HEK293 (cell line): ENCODE measurements at regions not wholly inside any gene's neighbourhood (a gene's known extent, or its start where the extent isn't known, plus 50 kb on each side); places are given as distances from the start of the nearest gene placed in this dataset.

Experiments used
- CTCF ChIA-PET: fragments of 350-600 bp; formaldehyde crosslinking; extraction: SDS; loops from one replicate; lab custom pipeline; 2021; ENCODE audit warnings: antibody characterized with exemption; lab: Yijun Ruan, JAX
- POLR2A ChIA-PET: fragments of 300-600 bp; formaldehyde crosslinking; extraction: SDS; loops from one replicate; lab custom pipeline; 2020; ENCODE audit warnings: antibody characterized with exemption, inconsistent platforms; lab: Yijun Ruan, JAX
- H3K27ac ChIP-seq: fragments of 200-500 bp; sonication (Bioruptor generic); 2 replicates; pipeline ENCODE4 v1.5.1; 2014; ENCODE audit warnings: low read depth, low read length, control low read depth, inconsistent platforms; ENCODE audit errors: extremely low read depth
- H3K36me3 ChIP-seq, 2 experiments: fragments of 200-500 bp in 1 of 2; sonication (Bioruptor generic) in 1 of 2; 1 replicate in 1 of 2; 2 replicates in 1 of 2; pipeline ENCODE4 v1.5.1; 2014 to 2017; ENCODE audit warnings: inconsistent platforms in 2 of 2, low read length in 2 of 2; ENCODE audit not compliant: control insufficient read depth in 2 of 2, insufficient read depth in 1 of 2
- H3K4me1 ChIP-seq: fragments of 200-500 bp; sonication (Bioruptor generic); 2 replicates; pipeline ENCODE4 v1.5.1; 2014; ENCODE audit warnings: mild to moderate bottlenecking, low read length, inconsistent platforms; ENCODE audit not compliant: control insufficient read depth, insufficient read depth
- H3K4me3 ChIP-seq: 2 replicates; pipeline ENCODE4 v1.5.1; 2011; ENCODE audit warnings: low read depth, mild to moderate bottlenecking, control low read depth, low read length, moderate library complexity
- H3K9me3 ChIP-seq: fragments of 200-500 bp; sonication (Bioruptor generic); 2 replicates; pipeline ENCODE4 v1.5.1; 2014; ENCODE audit warnings: low read depth, low read length, inconsistent platforms; ENCODE audit not compliant: control insufficient read depth, insufficient read depth
- BCL11A ChIP-seq: fragments of 450-650 bp; formaldehyde crosslinking; IDR thresholded peaks from 2 replicates; pipeline ENCODE4 v1.5.1; 2016; ENCODE audit warnings: low read depth, missing biosample characterization, missing genetic modification characterization
- FEZF1 ChIP-seq: fragments of 450-650 bp; formaldehyde crosslinking; IDR thresholded peaks from 2 replicates; pipeline ENCODE4 v1.5.1; 2016; ENCODE audit warnings: missing biosample characterization, missing genetic modification characterization
- GLI4 ChIP-seq: fragments of 450-650 bp; formaldehyde crosslinking; IDR thresholded peaks from 2 replicates; pipeline ENCODE4 v1.5.1; 2016; ENCODE audit warnings: missing biosample characterization, missing genetic modification characterization
- YY2 ChIP-seq: fragments of 450-650 bp; formaldehyde crosslinking; IDR thresholded peaks from 2 replicates; pipeline ENCODE4 v1.5.1; 2016; ENCODE audit warnings: missing biosample characterization, missing genetic modification characterization
- ZBTB7A ChIP-seq: fragments of 450-650 bp; formaldehyde crosslinking; IDR thresholded peaks from 2 replicates; pipeline ENCODE4 v1.5.1; 2016; ENCODE audit warnings: low read depth, missing biosample characterization, missing genetic modification characterization
- ZNF10 ChIP-seq: fragments of 450-650 bp; formaldehyde crosslinking; IDR thresholded peaks from 2 replicates; pipeline ENCODE4 v1.5.1; 2017; ENCODE audit warnings: missing biosample characterization, missing genetic modification characterization
- ZNF140 ChIP-seq: fragments of 450-650 bp; formaldehyde crosslinking; IDR thresholded peaks from 2 replicates; pipeline ENCODE4 v1.5.1; 2016; ENCODE audit warnings: missing biosample characterization, missing genetic modification characterization
- ZNF214 ChIP-seq: fragments of 450-650 bp; formaldehyde crosslinking; IDR thresholded peaks from 2 replicates; pipeline ENCODE4 v1.5.1; 2017; ENCODE audit warnings: missing biosample characterization, mild to moderate bottlenecking, missing genetic modification characterization, borderline replicate concordance
- ZNF223 ChIP-seq: fragments of 450-650 bp; formaldehyde crosslinking; IDR thresholded peaks from 2 replicates; pipeline ENCODE4 v1.5.1; 2016; ENCODE audit warnings: missing biosample characterization, missing genetic modification characterization
- ZNF362 ChIP-seq: fragments of 450-650 bp; formaldehyde crosslinking; IDR thresholded peaks from 2 replicates; pipeline ENCODE4 v1.5.1; 2016; ENCODE audit warnings: missing biosample characterization, missing genetic modification characterization
- ZNF398 ChIP-seq: fragments of 450-650 bp; formaldehyde crosslinking; IDR thresholded peaks from 2 replicates; pipeline ENCODE4 v1.5.1; 2017; ENCODE audit warnings: missing biosample characterization, missing genetic modification characterization
- ZNF423 ChIP-seq: fragments of 450-650 bp; formaldehyde crosslinking; IDR thresholded peaks from 2 replicates; pipeline ENCODE4 v1.5.1; 2016; ENCODE audit warnings: missing biosample characterization, missing genetic modification characterization
- ZNF473 ChIP-seq: fragments of 450-650 bp; formaldehyde crosslinking; IDR thresholded peaks from 2 replicates; pipeline ENCODE4 v1.5.1; 2017; ENCODE audit warnings: missing biosample characterization, missing genetic modification characterization
- ZNF501 ChIP-seq: fragments of 450-650 bp; formaldehyde crosslinking; IDR thresholded peaks from 2 replicates; pipeline ENCODE4 v1.5.1; 2016; ENCODE audit warnings: missing biosample characterization, missing genetic modification characterization
- ZNF521 ChIP-seq: fragments of 450-650 bp; formaldehyde crosslinking; IDR thresholded peaks from 2 replicates; pipeline ENCODE4 v1.5.1; 2017; ENCODE audit warnings: missing biosample characterization, mild to moderate bottlenecking, missing genetic modification characterization
- ZNF529 ChIP-seq: fragments of 450-650 bp; formaldehyde crosslinking; IDR thresholded peaks from 2 replicates; pipeline ENCODE4 v1.5.1; 2017; ENCODE audit warnings: missing genetic modification characterization, missing biosample characterization; ENCODE audit not compliant: insufficient replicate concordance
- ZNF549 ChIP-seq: fragments of 450-650 bp; IDR thresholded peaks from 2 replicates; pipeline ENCODE4 v1.5.1; 2018; ENCODE audit warnings: missing biosample characterization, missing genetic modification characterization, mild to moderate bottlenecking, inconsistent platforms, moderate library complexity
- ZNF580 ChIP-seq: fragments of 450-650 bp; formaldehyde crosslinking; IDR thresholded peaks from 2 replicates; pipeline ENCODE4 v1.5.1; 2016; ENCODE audit warnings: missing biosample characterization, missing genetic modification characterization
- ZNF610 ChIP-seq: fragments of 450-650 bp; formaldehyde crosslinking; IDR thresholded peaks from 2 replicates; pipeline ENCODE4 v1.5.1; 2016; ENCODE audit warnings: missing biosample characterization, missing genetic modification characterization, borderline replicate concordance
- ZNF837 ChIP-seq: fragments of 450-650 bp; formaldehyde crosslinking; IDR thresholded peaks from 2 replicates; pipeline ENCODE4 v1.5.1; 2016; ENCODE audit warnings: missing biosample characterization, missing genetic modification characterization
- ZSCAN16 ChIP-seq: fragments of 450-650 bp; formaldehyde crosslinking; IDR thresholded peaks from 2 replicates; pipeline ENCODE4 v1.5.1; 2016; ENCODE audit warnings: missing biosample characterization, missing genetic modification characterization
- ZSCAN23 ChIP-seq: fragments of 450-650 bp; formaldehyde crosslinking; IDR thresholded peaks from 2 replicates; pipeline ENCODE4 v1.5.1; 2016; ENCODE audit warnings: missing biosample characterization, missing genetic modification characterization
- TF ChIP-seq, protein P1 (sequence below): fragments of 450-650 bp; formaldehyde crosslinking; IDR thresholded peaks from 2 replicates; pipeline ENCODE4 v1.5.1; 2016; ENCODE audit warnings: missing biosample characterization, missing genetic modification characterization

DNA sequence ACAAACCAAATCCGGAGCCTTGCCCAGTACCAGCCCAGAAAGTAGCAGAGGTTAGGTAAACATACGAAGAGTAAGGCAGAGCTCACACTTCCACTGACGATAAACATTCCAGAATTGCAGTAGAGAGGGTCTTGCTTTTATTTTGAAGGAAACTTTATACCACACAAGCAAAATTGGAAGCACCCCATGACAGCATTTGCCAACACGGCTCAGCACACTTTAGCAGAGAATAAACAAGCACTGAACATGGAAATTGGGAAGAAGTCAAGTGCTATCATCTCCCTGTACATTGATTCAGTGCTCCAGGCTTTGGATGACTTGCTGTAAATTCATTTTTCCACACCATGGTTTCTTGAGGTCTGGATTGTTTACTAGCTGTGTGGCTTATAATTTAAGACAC, 160.7 kb upstream of the FAM47C start:
- no peaks in the 10 kb centered on the region for H3K9me3 ChIP-seq
- H3K4me3 ChIP-seq = no peak overlapping the region
- H3K27ac ChIP-seq = no peak overlapping the region
- TF ChIP-seq ZNF521 (tag by site-specific recombination) (no peak), ZNF837 (tag by site-specific recombination) (no peak)
- TF ChIP-seq, protein P1, sequence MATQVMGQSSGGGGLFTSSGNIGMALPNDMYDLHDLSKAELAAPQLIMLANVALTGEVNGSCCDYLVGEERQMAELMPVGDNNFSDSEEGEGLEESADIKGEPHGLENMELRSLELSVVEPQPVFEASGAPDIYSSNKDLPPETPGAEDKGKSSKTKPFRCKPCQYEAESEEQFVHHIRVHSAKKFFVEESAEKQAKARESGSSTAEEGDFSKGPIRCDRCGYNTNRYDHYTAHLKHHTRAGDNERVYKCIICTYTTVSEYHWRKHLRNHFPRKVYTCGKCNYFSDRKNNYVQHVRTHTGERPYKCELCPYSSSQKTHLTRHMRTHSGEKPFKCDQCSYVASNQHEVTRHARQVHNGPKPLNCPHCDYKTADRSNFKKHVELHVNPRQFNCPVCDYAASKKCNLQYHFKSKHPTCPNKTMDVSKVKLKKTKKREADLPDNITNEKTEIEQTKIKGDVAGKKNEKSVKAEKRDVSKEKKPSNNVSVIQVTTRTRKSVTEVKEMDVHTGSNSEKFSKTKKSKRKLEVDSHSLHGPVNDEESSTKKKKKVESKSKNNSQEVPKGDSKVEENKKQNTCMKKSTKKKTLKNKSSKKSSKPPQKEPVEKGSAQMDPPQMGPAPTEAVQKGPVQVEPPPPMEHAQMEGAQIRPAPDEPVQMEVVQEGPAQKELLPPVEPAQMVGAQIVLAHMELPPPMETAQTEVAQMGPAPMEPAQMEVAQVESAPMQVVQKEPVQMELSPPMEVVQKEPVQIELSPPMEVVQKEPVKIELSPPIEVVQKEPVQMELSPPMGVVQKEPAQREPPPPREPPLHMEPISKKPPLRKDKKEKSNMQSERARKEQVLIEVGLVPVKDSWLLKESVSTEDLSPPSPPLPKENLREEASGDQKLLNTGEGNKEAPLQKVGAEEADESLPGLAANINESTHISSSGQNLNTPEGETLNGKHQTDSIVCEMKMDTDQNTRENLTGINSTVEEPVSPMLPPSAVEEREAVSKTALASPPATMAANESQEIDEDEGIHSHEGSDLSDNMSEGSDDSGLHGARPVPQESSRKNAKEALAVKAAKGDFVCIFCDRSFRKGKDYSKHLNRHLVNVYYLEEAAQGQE = no peak
- H3K4me1 ChIP-seq = no peaks in the 10 kb centered on the region
- CTCF ChIA-PET = interaction anchor here (0.6 to 1.0 kb wide), 2 partner anchors 19 to 112 kb away, joined by 3 read pairs; no protein-coding TSS in a partner anchor
- H3K36me3 ChIP-seq = no peaks in the 10 kb centered on the region
- POLR2A ChIA-PET = no interaction called here

- H3K9me3 ChIP-seq = no peaks in the 10 kb centered on the region
- TF ChIP-seq ZNF610 (tag by site-specific recombination) = no peak
- no peak for TF ChIP-seq ZNF549
- TF ChIP-seq GLI4 (tag by site-specific recombination) = no peak
- no peak for TF ChIP-seq ZNF473 (tag by site-specific recombination)
- TF ChIP-seq BCL11A (tag by site-specific recombination) = no peak
- no peak for TF ChIP-seq ZNF10
- no peak for TF ChIP-seq ZNF501 (tag by site-specific recombination)
- no peak for TF ChIP-seq YY2 (tag by site-specific recombination)
- TF ChIP-seq, all 188 proteins: peak for 0
- CTCF ChIA-PET = interaction anchor here (0.7 kb wide), 1 partner anchor 135 kb away, joined by 4 read pairs; no protein-coding TSS in a partner anchor
- Histone ChIP-seq H3K36me3 (no peaks in the 10 kb centered on the region), H3K4me1 (no peaks in the 10 kb centered on the region), H3K27ac (no peak overlapping the region), H3K4me3 (no peak overlapping the region)
- POLR2A ChIA-PET = no interaction called here
Observed at GRCh38 chrX:36849407-36849806, 158.8 kb upstream of the FAM47C start.

DNA sequence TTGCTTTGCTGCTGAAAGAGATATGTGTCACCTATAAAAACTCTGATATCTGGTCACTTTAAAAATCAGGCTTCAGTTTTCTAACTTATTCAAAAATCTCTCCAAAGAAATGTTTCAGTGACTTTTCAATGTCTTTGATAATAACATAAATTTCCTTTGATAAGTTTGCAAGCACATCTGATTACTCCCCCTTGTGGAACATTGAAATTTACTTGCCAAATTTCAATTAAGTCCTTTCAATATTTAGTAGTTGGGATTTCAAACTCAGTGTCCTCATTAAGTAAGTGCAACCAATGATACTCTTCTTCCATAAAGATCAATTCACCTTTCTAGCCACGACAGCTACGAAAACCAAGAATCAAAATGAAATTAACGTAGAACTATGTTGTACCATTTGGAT, 151.3 kb upstream of the FAM47C start:
- Histone ChIP-seq H3K4me3 (no peak overlapping the region), H3K27ac (no peak overlapping the region), H3K9me3 (no peaks in the 10 kb centered on the region), H3K4me1 (no peaks in the 10 kb centered on the region), H3K36me3 (no peaks in the 10 kb centered on the region)
- TF ChIP-seq ZSCAN16 = no peak
- TF ChIP-seq ZNF398 (tag by site-specific recombination) = no peak
- no peak for TF ChIP-seq ZSCAN23
- no peak for TF ChIP-seq ZNF214 (tag by site-specific recombination)
- TF ChIP-seq ZNF473 (tag by site-specific recombination) = no peak
- TF ChIP-seq ZNF140 (tag by site-specific recombination) = no peak
- no peak for TF ChIP-seq ZBTB7A (tag by site-specific recombination)
- no peak for TF ChIP-seq ZNF529 (tag by site-specific recombination)
- TF ChIP-seq FEZF1 (tag by site-specific recombination) = no peak
- TF ChIP-seq ZNF223 (tag by site-specific recombination) = no peak
- no peak for TF ChIP-seq ZNF610 (tag by site-specific recombination)
- TF ChIP-seq ZNF580 (tag by site-specific recombination) = no peak
- no peak for TF ChIP-seq ZNF362 (tag by site-specific recombination)
- TF ChIP-seq ZNF423 (tag by site-specific recombination) = no peak
- ChIA-PET POLR2A (no interaction called here), CTCF (no interaction called here)
